Hepatocyte (in vitro differentiated cells): ENCODE measurements at regions not wholly inside any gene's neighbourhood (a gene's known extent, or its start where the extent isn't known, plus 50 kb on each side); places are given as distances from the start of the nearest gene placed in this dataset.

Experiments used
- DNase-seq: peaks from one replicate; pipeline ENCODE4 v3.0.0-alpha.2; 2016; ENCODE audit warnings: low spot score
- H2AFZ ChIP-seq: fragments of 200-600 bp; sonication (generic); 2 replicates; pipeline ENCODE4 v1.6.0; 2016; ENCODE audit warnings: antibody characterized with exemption, mild to moderate bottlenecking
- H3K27ac ChIP-seq: fragments of 200-600 bp; sonication (generic); 2 replicates; pipeline ENCODE4 v1.5.1; 2016; ENCODE audit warnings: mild to moderate bottlenecking
- H3K27me3 ChIP-seq: fragments of 200-600 bp; sonication (generic); 2 replicates; pipeline ENCODE4 v1.6.1; 2016
- H3K36me3 ChIP-seq: fragments of 200-600 bp; sonication (generic); replicated peaks from 2 replicates; pipeline ENCODE4 v1.5.1; 2016; ENCODE audit warnings: low read depth; ENCODE audit not compliant: insufficient read depth
- H3K4me1 ChIP-seq: fragments of 200-600 bp; sonication (generic); 2 replicates; pipeline ENCODE4 v1.5.1; 2016; ENCODE audit warnings: mild to moderate bottlenecking, moderate library complexity; ENCODE audit not compliant: insufficient read depth
- H3K4me2 ChIP-seq: fragments of 200-600 bp; sonication (generic); 2 replicates; pipeline ENCODE4 v1.6.0; 2016
- H3K4me3 ChIP-seq: fragments of 200-600 bp; sonication (generic); 2 replicates; pipeline ENCODE4 v1.5.1; 2016; ENCODE audit warnings: mild to moderate bottlenecking
- H3K79me2 ChIP-seq: fragments of 200-600 bp; sonication (generic); 2 replicates; pipeline ENCODE4 v1.6.0; 2017; ENCODE audit warnings: mild to moderate bottlenecking
- H3K9me2 ChIP-seq: fragments of 200-600 bp; sonication (generic); replicated peaks from 2 replicates; pipeline ENCODE4 v1.6.0; 2017; ENCODE audit warnings: mild to moderate bottlenecking; ENCODE audit not compliant: insufficient read depth
- H3K9me3 ChIP-seq: fragments of 200-600 bp; sonication (generic); 2 replicates; pipeline ENCODE4 v1.5.1; 2016; ENCODE audit warnings: low read depth, mild to moderate bottlenecking
- H4K20me1 ChIP-seq: fragments of 200-600 bp; sonication (generic); 2 replicates; pipeline ENCODE4 v1.6.0; 2016; ENCODE audit warnings: mild to moderate bottlenecking; ENCODE audit not compliant: insufficient read depth, poor library complexity, severe bottlenecking
- CTCF ChIP-seq: fragments of 200-600 bp; sonication (generic); IDR thresholded peaks from 2 replicates; pipeline ENCODE4 v1.5.1; 2016; ENCODE audit warnings: antibody characterized with exemption, mild to moderate bottlenecking; ENCODE audit not compliant: poor library complexity
- EZH2 ChIP-seq: fragments of 200-600 bp; sonication (generic); IDR thresholded peaks from 2 replicates; pipeline ENCODE4 v1.6.1; 2016; ENCODE audit warnings: antibody characterized with exemption, mild to moderate bottlenecking, borderline replicate concordance
- EZH2phosphoT487 ChIP-seq: fragments of 200-600 bp; sonication (generic); IDR thresholded peaks from one replicate; pipeline ENCODE4 v1.6.1; 2018; ENCODE audit warnings: antibody characterized with exemption, mild to moderate bottlenecking, low read depth, moderate library complexity; ENCODE audit not compliant: unreplicated experiment, severe bottlenecking
- WGBS: methylation state at CpG from one replicate; pipeline ENCODE4 v1.1.6; 2016; ENCODE audit warnings: low lambda C conversion rate; ENCODE audit errors: missing lambda C conversion rate; 5-methylcytosine and 5-hydroxymethylcytosine counted together

GRCh38 chr22:48239461-48240147, 1477.2 kb downstream of the TBC1D22A start:
- Histone ChIP-seq H3K9me3 (no peaks in the 10 kb centered on the region), H3K27me3 (no peaks in the 10 kb centered on the region), H4K20me1 (no peaks in the 10 kb centered on the region), H3K79me2 (no peaks in the 10 kb centered on the region), H3K36me3 (no peaks in the 10 kb centered on the region), H3K4me2 (no peak overlapping the region), H3K4me1 (no peaks in the 10 kb centered on the region), H3K9me2 (no peaks in the 10 kb centered on the region), H3K27ac (no peak overlapping the region), H3K4me3 (no peak overlapping the region), H2AFZ (no peak overlapping the region)
- DNase-seq, result no peak
- WGBS, result 50% methylated on average over 11 of the region's 11 CpGs
- TF ChIP-seq CTCF, result no peak
- no peak for TF ChIP-seq EZH2
- no peak for TF ChIP-seq EZH2phosphoT487

- 82% methylated on average over 12 of the region's 12 CpGs for WGBS
- Histone ChIP-seq H3K4me1 (no peaks in the 10 kb centered on the region), H3K4me2 (no peak overlapping the region), H3K27me3 (no peaks in the 10 kb centered on the region), H4K20me1 (no peaks in the 10 kb centered on the region), H2AFZ (no peak overlapping the region), H3K27ac (no peak overlapping the region), H3K79me2 (no peaks in the 10 kb centered on the region), H3K36me3 (no peaks in the 10 kb centered on the region), H3K9me2 (no peaks in the 10 kb centered on the region), H3K9me3 (no peaks in the 10 kb centered on the region), H3K4me3 (no peak overlapping the region)
- no peak for DNase-seq
- TF ChIP-seq EZH2phosphoT487 (no peak), CTCF (no peak), EZH2 (no peak)
Observed at GRCh38 chr22:48238966-48239365, 1476.5 kb downstream of the TBC1D22A start.

GRCh38 chr22:48238284-48238915, 1476.0 kb downstream of the TBC1D22A start:
- Histone ChIP-seq H3K9me2 (no peaks in the 10 kb centered on the region), H3K27me3 (no peaks in the 10 kb centered on the region), H3K4me3 (no peak overlapping the region), H3K9me3 (no peaks in the 10 kb centered on the region), H3K4me2 (no peak overlapping the region), H3K36me3 (no peaks in the 10 kb centered on the region), H3K79me2 (no peaks in the 10 kb centered on the region), H3K27ac (no peak overlapping the region), H4K20me1 (no peaks in the 10 kb centered on the region), H2AFZ (no peak overlapping the region), H3K4me1 (no peaks in the 10 kb centered on the region)
- WGBS, result 91% methylated on average over 9 of the region's 9 CpGs
- no peak for TF ChIP-seq CTCF
- no peak for TF ChIP-seq EZH2phosphoT487
- no peak for TF ChIP-seq EZH2
- DNase-seq, result no peak
